GM12878 (cell line): ENCODE measurements at regions not wholly inside any gene's neighbourhood (a gene's known extent, or its start where the extent isn't known, plus 50 kb on each side); places are given as distances from the start of the nearest gene placed in this dataset.

Source experiments
- POLR2A ChIP-seq: IDR thresholded peaks from 2 replicates; pipeline ENCODE4 v1.6.1; 2011; ENCODE audit warnings: low read depth, mild to moderate bottlenecking, low read length
- TF ChIP-seq, protein P1 (sequence below), 3 experiments: IDR thresholded peaks in 2 of 3; conservative IDR thresholded peaks in 1 of 3; 2 replicates each; pipeline ENCODE4 v1.5.1; 2011; ENCODE audit warnings: low read depth in 3 of 3, low read length in 3 of 3, mild to moderate bottlenecking in 3 of 3, control low read depth in 2 of 3, moderate library complexity in 2 of 3, inconsistent platforms in 1 of 3, mixed read lengths in 1 of 3; ENCODE audit not compliant: control insufficient read depth in 2 of 3, insufficient read depth in 1 of 3; ENCODE audit errors: extremely low read depth in 1 of 3

DNA sequence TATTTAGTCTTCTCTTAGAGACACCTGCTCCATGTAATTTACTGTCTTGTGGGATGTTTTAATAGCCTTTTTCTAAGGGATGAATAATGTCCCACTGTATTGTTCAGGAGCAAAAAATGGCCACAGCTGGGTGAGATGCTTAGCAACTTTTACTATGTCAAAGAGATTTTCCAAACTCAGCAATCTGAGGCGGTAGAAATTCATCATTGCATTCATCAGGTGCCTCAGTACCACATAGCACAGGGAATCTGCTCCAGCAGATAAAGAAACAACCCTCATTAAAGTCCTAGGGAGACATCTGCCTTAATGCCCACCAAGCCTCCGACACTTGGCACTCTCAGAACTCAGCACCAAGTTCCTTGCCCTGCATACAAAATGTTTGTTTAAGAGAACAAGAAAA is 266.9 kb downstream of the SIPA1L2 start:
- TF ChIP-seq, protein P1, sequence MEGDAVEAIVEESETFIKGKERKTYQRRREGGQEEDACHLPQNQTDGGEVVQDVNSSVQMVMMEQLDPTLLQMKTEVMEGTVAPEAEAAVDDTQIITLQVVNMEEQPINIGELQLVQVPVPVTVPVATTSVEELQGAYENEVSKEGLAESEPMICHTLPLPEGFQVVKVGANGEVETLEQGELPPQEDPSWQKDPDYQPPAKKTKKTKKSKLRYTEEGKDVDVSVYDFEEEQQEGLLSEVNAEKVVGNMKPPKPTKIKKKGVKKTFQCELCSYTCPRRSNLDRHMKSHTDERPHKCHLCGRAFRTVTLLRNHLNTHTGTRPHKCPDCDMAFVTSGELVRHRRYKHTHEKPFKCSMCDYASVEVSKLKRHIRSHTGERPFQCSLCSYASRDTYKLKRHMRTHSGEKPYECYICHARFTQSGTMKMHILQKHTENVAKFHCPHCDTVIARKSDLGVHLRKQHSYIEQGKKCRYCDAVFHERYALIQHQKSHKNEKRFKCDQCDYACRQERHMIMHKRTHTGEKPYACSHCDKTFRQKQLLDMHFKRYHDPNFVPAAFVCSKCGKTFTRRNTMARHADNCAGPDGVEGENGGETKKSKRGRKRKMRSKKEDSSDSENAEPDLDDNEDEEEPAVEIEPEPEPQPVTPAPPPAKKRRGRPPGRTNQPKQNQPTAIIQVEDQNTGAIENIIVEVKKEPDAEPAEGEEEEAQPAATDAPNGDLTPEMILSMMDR (IDR thresholded peaks at IDR 0.05 in 2 of 3, conservative IDR thresholded peaks at IDR 0.05 in 1 of 3; ENCODE audit: control insufficient read depth in 2 of 3, extremely low read depth in 1 of 3, insufficient read depth in 1 of 3, low read depth in 3 of 3, low read length in 3 of 3): no peak
- no peak for TF ChIP-seq POLR2A
